ENCODE measurements at regions not wholly inside any gene's neighbourhood (a gene's known extent, or its start where the extent isn't known, plus 50 kb on each side); places are given as distances from the start of the nearest gene placed in this dataset.

DNA sequence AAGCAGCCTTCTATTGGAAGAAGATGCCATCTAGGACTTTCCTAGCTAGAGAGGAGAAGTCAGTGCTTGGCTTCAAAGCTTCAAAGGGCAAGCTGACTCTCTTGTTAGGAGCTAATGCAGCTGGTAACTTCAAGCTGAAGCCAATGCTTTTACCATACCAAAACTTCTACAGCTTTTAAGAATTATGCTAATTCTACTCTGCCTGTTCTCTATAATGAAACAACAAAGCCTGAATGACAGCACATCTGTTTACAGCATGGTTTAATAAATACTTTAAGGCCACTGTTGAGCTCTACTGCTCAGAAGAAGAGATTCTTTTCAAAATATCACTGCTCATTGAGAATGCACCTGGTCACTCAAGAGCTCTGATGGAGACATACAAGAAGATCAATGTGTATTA lies 951.9 kb upstream of the LRRN3 start:
- TF ChIP-seq, protein P1, sequence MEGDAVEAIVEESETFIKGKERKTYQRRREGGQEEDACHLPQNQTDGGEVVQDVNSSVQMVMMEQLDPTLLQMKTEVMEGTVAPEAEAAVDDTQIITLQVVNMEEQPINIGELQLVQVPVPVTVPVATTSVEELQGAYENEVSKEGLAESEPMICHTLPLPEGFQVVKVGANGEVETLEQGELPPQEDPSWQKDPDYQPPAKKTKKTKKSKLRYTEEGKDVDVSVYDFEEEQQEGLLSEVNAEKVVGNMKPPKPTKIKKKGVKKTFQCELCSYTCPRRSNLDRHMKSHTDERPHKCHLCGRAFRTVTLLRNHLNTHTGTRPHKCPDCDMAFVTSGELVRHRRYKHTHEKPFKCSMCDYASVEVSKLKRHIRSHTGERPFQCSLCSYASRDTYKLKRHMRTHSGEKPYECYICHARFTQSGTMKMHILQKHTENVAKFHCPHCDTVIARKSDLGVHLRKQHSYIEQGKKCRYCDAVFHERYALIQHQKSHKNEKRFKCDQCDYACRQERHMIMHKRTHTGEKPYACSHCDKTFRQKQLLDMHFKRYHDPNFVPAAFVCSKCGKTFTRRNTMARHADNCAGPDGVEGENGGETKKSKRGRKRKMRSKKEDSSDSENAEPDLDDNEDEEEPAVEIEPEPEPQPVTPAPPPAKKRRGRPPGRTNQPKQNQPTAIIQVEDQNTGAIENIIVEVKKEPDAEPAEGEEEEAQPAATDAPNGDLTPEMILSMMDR (IDR thresholded peaks at IDR 0.05) = no peak
- TF ChIP-seq POLR2A (IDR thresholded peaks at IDR 0.05) = no peak

Data from right lobe of liver (tissue), 4 donors.